Stimulated activated CD4-positive, alpha-beta T cell treated with anti-CD3 and anti-CD28 coated beads, Interleukin-15, amount 100 ng/mL, for 48 hours (primary cell): ENCODE measurements at regions not wholly inside any gene's neighbourhood (a gene's known extent, or its start where the extent isn't known, plus 50 kb on each side); places are given as distances from the start of the nearest gene placed in this dataset.

ENCODE experiments used
- DNase-seq, 2 donors: peaks; one replicate each; pipeline ENCODE4 v3.0.0-alpha.2; 2020; ENCODE audit warnings: low read depth in 2 of 2

DNA sequence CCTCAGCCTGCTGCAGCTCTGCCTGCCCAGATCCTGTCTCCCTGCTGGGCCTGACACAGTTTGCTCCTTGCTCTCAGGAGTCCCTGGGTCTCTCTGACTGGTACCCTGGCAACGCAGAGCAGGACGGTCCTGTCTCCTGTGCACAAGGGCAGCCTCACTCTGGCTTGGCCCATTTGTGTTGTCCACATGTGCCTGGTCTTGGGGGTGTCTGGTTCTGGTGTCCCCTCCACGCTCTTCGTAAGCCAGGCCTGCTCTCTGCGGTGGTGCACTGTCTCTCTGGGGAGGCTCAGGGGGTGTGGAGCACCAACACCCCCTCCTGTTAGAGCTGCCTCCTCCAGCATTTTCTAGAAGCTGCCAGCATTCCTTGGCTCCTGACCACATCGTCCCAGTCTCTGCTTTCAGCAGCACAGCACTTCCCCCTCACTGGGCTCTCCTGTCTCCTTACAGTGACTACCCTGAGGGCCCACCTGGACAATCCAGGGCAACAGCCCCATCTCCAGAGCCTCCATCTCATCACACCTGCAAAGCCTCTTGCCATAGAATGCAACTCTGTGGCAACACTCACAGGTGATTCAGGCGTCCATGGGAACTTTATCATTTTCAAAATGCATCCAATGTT is 235.6 kb upstream of the HS6ST1 start:
- DNase-seq: no peak

GRCh38 chr2:128555433-128555832 is 236.8 kb upstream of the HS6ST1 start:
- DNase-seq: no peak

GRCh38 chr2:128556089-128556488 is 237.4 kb upstream of the HS6ST1 start:
- no peak for DNase-seq

GRCh38 chr2:128556633-128557032 is 238.0 kb upstream of the HS6ST1 start:
- DNase-seq: no peak

DNA sequence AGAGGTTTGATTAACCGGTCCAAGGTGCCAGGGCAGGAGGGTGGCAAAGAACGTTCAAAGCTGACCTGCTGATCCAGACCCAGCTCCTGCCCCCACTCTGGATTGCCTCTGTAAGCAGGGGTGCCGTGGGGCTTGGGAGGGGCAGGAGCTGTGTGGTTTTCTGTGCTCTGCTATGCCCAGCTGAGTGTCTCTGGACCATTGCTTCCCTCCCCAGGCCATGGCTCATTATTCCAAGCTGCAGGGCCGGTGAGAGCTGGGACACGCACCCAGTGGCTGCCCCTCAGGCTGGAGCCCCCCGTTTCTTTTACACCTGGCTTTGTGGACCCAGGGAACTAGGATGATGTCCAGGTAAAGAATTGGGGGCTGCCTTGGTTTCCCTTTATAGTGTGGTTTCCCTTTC is 238.4 kb upstream of the HS6ST1 start:
- DNase-seq: no peak

GRCh38 chr2:128557831-128558241 is 239.2 kb upstream of the HS6ST1 start:
- no peak for DNase-seq

DNA sequence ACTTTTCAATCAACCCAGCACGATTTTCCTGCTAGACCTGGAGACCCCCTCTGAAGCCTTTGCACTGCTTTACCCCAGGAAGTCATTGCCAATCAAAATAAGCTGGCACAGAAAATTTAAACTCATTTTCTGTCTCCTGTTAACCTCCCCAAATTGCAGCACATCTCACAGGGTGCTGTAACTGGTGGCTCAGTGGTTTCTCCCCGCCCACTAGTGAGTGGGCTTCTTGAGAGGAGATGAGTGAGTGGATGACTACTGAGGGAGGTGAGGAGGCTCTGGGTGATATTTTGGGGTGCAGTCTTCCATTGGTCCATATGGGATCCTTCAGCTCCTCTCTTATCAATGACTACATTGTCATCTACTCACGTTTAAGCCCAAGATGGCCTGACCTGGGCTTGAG is 239.8 kb upstream of the HS6ST1 start:
- no peak for DNase-seq

- no peak for DNase-seq
Observed at GRCh38 chr2:128558895-128559532, 240.3 kb upstream of the HS6ST1 start.

DNA sequence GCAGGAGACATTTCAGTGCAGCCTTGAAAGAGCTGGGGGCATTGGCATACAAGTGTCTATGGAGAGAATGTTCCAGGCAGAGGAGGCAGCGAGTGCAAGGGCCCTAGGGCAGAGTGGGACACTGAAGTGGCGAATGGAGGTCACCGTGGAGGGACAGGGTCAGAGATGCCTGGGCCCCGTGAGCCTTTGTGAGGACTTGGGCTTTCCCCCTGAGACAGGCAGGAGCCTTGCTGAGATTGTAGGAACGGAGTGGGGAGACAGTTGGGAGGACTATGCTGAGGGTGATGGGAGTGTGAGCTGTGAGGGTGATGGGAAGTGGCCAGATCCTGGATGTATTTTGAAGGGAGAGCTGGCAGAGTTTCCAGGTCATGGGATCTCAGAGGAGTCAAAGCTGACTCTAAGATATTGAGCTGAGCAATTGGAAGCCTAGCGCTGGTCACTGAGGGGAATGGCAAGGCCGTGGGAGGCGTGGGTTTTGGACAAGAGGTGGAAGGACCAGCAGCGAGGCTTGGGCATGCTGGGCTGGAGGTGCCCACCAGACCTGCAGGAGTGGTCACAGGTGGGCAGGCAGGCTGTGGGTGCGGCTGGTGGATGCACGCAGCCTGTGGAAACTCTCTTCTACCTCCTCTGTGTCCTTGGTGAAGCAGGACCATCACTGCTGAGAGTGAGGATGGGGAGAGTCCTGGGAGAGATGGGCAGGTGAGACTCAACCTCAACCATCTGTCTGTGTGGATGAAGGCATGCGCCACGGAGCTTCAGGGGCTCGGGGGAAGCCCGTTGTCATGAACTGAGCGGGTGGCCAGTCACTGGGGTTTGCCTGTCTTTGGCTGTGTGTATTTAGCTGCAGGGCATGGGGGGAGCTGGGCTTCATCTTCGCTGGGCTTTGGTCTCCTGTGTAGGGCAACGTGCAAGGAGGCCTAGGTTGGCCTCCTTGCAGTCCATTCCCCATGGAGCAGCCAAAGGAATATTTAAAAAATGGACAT is 241.2 kb upstream of the HS6ST1 start:
- no peak for DNase-seq

DNA sequence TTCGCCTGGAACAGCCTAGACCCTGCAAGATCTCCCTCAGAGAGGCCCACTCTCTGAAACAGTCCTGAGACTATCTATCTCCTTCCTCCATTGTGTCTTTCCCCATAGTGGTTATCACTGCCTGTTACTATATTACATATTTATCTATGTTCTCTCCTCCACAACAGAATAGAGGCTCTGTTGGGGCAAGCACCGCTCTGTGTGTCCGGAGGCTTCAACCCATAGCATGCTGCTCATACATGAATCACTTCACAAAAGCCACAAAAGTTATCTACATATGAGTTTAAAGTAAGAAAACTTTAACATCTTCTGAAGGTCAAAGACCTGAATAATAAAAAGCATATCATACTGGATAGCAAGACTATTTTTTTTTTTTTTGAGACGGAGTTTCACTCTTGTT is 242.1 kb upstream of the HS6ST1 start:
- no peak for DNase-seq

DNA sequence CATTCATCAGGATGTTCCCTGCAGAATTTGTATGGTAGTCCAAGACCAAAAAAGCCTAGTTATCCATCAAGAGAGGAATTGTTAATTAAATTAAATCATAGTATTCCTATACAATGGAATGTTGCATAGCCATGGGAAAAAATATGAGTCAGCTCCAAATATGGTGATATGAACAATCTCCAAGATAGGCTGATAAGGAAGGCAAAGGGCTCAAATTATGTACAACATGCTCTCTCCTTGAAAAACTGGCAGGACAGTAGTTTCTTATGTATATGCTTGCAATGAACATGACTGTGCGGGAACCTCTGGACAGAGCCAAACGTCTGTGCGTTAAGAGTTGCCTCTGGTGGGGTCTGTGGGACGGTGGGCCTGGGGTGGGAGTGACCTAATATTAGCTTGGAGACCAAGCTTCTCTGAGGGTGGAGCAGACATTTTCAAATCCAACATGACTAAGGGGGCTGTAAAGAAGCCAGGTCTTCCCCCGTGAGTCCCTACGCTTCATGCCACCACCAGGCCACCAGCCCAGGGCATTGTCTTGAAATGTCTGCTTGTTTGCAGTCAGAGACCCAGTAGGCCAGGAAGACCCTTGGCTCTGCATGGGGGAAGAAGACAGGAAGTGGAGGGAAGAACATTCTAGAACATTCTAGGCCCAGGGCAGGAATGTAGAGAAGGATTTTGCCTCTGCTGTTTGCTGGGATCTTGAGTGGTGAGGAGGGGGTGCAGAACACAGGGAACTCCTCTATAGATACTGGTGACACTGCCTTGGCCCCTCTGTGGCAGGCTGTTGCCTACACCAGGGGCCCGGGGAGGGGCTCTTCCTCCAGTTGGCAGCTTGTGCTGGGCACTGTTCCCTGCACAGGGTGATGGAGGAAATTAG is 244.0 kb upstream of the HS6ST1 start:
- DNase-seq: no peak

DNA sequence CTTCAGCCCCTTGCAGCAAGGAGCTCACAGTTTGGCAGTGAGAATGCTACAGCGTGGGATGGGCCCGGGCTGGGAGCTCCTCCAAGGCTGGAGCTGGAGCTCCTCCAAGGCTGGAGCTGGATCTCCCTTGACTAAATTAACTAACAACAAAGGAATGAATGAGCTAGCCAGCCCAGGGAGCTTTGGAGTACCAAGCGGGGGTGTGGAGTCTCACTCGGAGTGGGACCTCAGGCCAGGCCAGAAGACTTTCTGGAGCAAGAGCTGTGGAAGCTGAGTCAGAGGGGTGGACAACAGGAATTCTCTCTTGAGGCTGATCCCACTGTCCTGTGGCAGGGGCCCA is 244.7 kb upstream of the HS6ST1 start:
- DNase-seq: no peak

DNA sequence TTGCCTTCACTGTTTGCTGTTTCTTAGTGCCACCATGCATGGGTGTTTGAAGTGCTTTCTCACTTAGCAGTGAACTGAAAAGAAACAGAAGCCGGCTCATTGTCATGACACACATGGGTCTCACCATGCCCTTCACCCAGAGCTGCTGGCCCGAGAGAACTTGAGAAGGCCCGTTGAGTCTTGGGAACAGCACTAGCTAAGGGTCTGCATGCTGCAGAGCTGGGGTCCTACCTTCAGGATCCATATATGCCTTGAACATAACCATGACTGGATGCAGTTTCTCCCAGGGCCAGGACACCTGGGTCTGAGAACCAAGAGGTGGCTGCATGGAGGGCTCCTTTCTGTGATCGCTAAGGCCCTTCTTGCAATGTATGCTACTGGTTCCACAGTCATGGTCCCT is 245.5 kb upstream of the HS6ST1 start:
- DNase-seq: no peak

DNA sequence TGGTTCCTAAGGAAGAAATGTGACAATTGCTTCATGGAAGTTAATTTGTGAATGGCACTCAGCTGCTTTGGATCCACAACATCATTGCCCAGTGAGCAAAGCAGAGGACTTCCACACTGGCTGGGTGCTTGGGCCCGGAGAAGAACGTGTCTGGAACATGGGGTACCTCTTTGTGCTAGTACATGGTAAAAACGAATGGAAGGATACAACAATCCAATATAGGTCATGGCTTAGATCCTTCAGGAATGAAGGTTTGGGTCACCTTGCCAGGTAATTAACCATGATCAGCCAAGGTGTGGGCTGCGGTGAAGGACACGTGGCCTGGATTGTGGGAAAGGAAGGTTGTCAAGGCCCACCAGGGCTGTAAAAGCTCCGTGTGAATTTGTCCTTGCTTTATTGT is 245.9 kb upstream of the HS6ST1 start:
- no peak for DNase-seq

- DNase-seq: no peak
Observed at GRCh38 chr2:128565441-128565840, 246.8 kb upstream of the HS6ST1 start.

DNA sequence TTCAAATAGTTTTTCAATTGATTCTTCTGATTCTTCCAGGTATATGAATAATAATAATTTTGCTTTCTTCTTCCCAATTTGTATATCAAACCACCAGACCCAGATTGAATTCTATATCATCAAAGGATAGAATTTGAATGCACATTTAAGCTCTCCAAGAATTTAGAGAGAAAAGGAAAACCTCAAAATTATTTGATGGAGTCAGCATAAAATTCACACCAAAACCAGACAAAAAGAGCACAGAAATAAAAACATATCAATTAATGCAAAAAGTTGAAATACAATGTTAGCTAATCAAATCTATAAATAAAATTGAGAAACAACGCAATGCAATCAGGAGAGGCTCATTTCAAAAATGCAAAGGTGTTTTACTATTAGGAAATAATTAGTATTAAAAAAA is 248.0 kb upstream of the HS6ST1 start:
- DNase-seq: no peak

GRCh38 chr2:128568106-128568505 is 249.4 kb upstream of the HS6ST1 start:
- DNase-seq: no peak

DNA sequence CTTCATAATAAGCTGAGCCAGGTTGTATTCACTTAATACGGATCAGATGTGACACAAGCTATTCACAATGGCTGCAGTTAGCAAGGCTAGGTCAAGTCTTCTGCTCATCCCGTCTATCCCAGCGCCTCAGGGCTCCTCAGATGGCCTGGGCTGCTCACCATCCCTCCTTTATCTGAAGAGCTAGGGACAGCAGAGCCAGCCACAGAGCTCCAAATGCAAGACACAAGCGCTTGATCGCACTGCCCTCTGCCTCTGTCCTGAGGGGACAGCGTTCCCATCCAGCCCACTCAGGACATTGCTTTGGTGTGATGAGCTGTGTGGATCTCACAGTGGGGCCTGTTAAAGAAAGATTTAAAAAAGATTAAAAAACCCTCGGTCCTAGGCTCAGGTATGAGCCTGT is 254.4 kb upstream of the HS6ST1 start:
- no peak for DNase-seq

DNA sequence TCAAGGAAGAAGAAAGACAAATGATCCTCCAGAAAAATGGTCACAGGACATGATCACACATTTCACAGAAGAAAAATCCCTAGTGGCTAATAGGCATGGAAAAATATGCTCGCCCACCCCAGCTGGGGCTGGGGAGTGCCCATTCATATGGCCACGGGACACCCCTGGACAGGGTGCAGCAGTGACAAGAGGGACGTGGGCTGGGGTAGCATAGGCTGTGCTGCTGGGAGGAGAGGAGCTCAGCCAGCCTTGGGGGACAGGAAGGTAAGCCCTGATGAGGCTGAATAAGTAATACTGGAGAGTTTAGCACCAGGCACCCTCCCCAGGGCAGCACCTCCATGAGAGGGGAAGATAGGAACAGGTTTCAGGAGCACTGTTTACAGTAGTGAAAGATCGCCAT is 254.9 kb upstream of the HS6ST1 start:
- DNase-seq: no peak

DNA sequence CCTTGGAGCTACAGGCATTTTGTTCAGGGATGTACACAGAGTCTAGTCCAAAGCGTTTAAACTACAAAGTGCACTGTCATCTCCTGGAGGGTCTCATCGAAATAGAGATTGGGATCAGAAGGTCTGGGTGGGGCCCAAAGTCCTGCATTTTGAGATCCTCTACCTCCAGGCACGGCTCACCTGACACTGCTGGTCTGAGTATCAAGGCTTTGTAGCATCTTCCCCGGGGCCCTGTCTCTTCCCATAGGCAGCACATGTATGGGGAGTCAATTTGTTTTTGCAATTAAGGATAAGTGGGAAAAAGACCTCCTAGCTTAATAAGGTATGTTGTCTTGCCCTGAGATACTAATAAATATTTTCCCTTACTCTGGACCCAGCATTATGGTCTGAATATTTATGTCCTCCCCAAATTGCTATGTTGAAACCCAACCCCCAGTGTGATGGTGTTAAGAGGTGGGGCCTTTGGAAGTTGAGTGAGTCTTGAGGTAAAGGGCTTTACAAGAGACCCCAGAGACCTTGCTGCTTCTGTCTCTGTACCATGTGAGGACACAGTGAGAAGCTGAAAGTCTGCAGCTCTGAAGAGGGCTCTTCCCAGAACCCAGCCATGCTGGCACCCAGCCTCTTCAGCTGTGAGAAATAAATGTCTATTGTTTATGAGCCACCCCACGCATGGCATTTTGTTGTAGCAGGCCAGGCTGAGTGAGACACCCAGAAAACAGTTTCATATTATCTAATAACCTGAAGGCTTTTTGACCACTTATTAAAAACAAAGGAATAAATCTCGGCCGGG is 258.7 kb upstream of the HS6ST1 start:
- DNase-seq: no peak
